ENCODE measurements at regions not wholly inside any gene's neighbourhood (a gene's known extent, or its start where the extent isn't known, plus 50 kb on each side); places are given as distances from the start of the nearest gene placed in this dataset.

DNA sequence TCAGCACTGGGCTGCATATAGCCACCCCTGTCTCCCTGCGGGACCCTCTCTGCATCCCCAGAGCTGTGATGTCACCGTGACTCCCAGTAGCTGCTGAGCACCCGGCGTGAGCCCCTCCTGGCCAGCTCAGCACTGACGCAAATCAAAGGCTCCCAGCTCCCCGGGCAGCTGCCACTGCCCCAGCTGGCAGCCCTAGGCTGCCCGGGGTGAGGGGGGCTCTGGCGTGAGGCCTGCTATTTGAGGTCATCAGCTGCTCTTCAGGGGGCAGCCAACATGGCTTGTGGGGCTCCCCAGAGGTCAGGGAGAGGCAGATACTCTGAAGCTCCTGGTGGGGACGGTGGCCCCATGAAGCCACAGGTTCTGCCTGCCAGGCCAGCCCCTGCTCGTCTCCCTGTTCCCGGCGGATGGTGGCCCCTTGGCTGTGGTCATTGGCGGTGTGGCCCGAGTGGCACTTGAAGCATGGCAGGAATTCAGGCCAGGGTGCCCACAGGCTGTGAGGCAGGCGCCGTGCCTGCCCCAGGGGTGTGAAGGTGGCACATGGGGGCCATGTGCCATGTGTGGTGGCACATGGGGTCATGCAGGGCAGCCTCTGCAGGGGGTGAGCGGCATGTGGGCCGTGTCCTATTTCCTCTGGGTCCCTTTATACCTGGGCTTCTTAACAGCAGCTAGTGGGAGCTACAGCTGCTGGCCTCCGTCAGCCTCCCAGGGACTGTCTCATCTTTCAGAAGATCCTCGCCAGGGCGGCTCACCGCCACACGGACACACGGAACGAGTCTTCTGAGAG is 85.4 kb downstream of the SIK1 start:
- TF ChIP-seq, protein P1, sequence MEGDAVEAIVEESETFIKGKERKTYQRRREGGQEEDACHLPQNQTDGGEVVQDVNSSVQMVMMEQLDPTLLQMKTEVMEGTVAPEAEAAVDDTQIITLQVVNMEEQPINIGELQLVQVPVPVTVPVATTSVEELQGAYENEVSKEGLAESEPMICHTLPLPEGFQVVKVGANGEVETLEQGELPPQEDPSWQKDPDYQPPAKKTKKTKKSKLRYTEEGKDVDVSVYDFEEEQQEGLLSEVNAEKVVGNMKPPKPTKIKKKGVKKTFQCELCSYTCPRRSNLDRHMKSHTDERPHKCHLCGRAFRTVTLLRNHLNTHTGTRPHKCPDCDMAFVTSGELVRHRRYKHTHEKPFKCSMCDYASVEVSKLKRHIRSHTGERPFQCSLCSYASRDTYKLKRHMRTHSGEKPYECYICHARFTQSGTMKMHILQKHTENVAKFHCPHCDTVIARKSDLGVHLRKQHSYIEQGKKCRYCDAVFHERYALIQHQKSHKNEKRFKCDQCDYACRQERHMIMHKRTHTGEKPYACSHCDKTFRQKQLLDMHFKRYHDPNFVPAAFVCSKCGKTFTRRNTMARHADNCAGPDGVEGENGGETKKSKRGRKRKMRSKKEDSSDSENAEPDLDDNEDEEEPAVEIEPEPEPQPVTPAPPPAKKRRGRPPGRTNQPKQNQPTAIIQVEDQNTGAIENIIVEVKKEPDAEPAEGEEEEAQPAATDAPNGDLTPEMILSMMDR (IDR thresholded peaks at IDR 0.05) = no peak
- no peak for TF ChIP-seq POLR2A (IDR thresholded peaks at IDR 0.05)
